ENCODE measurements at regions not wholly inside any gene's neighbourhood (a gene's known extent, or its start where the extent isn't known, plus 50 kb on each side); places are given as distances from the start of the nearest gene placed in this dataset.

- TF ChIP-seq ZNF318 (IDR thresholded peaks at IDR 0.05; ENCODE audit: borderline replicate concordance in 1 of 2, low read depth in 1 of 2) (no peak), PTBP1 (IDR thresholded peaks at IDR 0.05; ENCODE audit: low read depth, low read length) (no peak), CEBPZ (IDR thresholded peaks at IDR 0.05; ENCODE audit: borderline replicate concordance, low read depth, low read length) (no peak), YY1 (IDR thresholded peaks at IDR 0.05; ENCODE audit: borderline replicate concordance in 1 of 3, control insufficient read depth in 1 of 3, extremely low read depth in 1 of 3, insufficient read depth in 3 of 3, insufficient read length in 1 of 3, insufficient replicate concordance in 2 of 3, low read depth in 1 of 3, low read length in 2 of 3) (no peak), DEAF1 (CRISPR knock-in tag; IDR thresholded peaks at IDR 0.05) (no peak), E2F3 (CRISPR knock-in tag; IDR thresholded peaks at IDR 0.05) (no peak)
Observed at GRCh38 chr5:34476941-34477565, 179.1 kb upstream of the RAI14 start (continued).

Data from K562 (cell line).